GM13977 (cell line): ENCODE measurements at regions not wholly inside any gene's neighbourhood (a gene's known extent, or its start where the extent isn't known, plus 50 kb on each side); places are given as distances from the start of the nearest gene placed in this dataset.

ENCODE experiments used
- DNase-seq: peaks from one replicate; pipeline ENCODE4 v3.0.0; 2012; ENCODE audit warnings: low spot score
- CTCF ChIP-seq: IDR thresholded peaks from 2 replicates; pipeline ENCODE4 v1.5.1; 2012; ENCODE audit warnings: mild to moderate bottlenecking, control low read depth; ENCODE audit not compliant: insufficient read depth; ENCODE audit errors: extremely low read depth, missing control alignments
- in situ Hi-C: fragments of 300-500 bp; cut with MboI; formaldehyde crosslinking; loops from one replicate; pipeline ENCODE4 v1.12.0; 2022; ENCODE audit warnings: low sequenced_read_pairs, low pct_unique_long_range_greater_than_20kb, mixed read lengths, inconsistent platforms; ENCODE audit not compliant: unreplicated experiment

- TF ChIP-seq CTCF, result peak; percentile 86
- in situ Hi-C loops, result no loop called here
- peak; percentile 44 for DNase-seq
These were observed 405.8 kb downstream of the IGSF11 start for GRCh38 chr3:118628704-118629341.

GRCh38 chr3:118629821-118630220, 404.8 kb downstream of the IGSF11 start:
- DNase-seq, result no peak
- no peak for TF ChIP-seq CTCF
- in situ Hi-C loops, result no loop called here

DNA sequence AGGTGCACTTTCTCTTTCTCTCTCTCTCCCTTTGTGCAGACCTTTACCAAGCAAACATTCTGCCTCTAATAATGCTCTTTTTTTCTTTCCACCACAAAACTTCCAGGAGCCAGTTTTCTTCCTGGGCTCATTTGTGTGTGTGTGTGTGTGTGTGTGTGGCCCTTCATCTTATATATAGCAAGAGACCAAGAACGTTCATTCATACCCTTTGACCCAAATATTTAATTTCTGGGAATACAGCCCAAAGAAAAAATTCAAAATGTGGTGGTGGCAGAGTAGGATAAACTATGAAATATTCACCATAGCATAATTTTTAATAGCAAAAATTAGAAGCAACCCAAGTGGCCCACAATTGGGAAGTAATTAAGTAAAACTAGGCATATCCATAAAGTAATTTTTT, 398.9 kb downstream of the IGSF11 start:
- DNase-seq, result no peak
- in situ Hi-C loops, result no loop called here
- TF ChIP-seq CTCF, result no peak

GRCh38 chr3:118636841-118637240, 397.8 kb downstream of the IGSF11 start:
- in situ Hi-C loops, result no loop called here
- DNase-seq, result no peak
- peak; percentile 15 for TF ChIP-seq CTCF

DNA sequence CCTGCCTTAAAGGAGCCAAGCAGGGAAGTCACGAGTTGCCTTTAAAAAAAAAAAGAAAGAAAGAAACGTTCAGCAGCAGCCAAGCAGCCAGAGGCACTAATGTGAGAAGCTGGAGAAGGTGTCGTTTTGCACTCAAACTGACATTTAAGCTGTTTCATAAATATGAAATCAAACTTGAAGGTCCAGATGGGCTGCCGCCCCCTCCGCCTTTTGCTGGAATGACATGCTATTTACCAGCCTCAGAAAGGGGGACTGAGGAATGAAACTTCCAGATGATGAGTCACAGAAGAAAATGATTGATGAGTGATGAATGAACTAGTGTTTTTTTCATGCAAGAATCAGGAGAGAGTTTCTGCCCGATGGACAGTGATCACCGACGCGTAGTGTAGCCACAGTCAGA, 396.8 kb downstream of the IGSF11 start:
- no peak for TF ChIP-seq CTCF
- in situ Hi-C loops, result no loop called here
- DNase-seq, result no peak

DNA sequence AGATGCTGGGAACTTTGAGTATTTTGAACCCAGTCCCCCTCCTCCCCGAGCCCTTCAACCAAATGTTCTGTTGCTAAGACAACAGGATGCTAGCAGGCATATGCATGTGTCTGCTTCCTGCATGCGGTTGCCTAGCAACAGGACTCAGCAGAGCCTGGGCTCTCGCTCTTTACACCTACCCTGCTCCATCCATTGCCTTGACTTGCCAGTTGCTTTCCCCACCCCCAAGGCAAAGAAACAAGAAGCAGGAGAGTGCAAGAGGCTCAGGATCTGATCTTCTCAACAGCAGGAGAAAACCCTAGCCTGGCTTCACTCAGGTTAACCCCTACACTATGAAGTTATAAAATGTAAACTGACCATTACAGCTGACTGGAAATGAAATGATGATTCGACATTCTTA, 393.0 kb downstream of the IGSF11 start:
- in situ Hi-C loops, result no loop called here
- no peak for TF ChIP-seq CTCF
- no peak for DNase-seq

DNA sequence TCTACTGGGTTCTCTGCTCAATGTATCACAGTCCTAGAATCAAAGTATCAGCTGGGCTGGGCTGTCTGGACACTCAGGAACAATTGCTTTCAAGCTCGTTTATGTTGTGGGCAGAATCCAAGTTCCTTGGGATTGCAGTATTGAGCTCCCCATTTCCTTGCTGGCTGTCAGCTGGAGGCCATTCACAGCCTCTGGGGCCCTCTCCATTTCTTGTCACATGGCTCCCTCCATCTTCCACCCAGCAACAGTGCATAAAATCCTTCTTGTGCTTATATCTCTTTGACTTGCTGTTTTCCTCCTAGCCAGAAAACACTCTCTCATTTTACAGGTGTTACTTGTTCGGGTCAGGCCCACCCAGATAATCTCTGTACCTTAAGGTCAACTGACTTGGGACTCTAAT, 363.5 kb downstream of the IGSF11 start:
- in situ Hi-C loops, result no loop called here
- no peak for TF ChIP-seq CTCF
- DNase-seq, result no peak
